ENCODE measurements at regions not wholly inside any gene's neighbourhood (a gene's known extent, or its start where the extent isn't known, plus 50 kb on each side); places are given as distances from the start of the nearest gene placed in this dataset.
"Not testable (repeated sequence)": the region's sequence is repeated elsewhere in the genome, so short reads cannot be mapped to it uniquely, and the experiment has no call there.

DNA sequence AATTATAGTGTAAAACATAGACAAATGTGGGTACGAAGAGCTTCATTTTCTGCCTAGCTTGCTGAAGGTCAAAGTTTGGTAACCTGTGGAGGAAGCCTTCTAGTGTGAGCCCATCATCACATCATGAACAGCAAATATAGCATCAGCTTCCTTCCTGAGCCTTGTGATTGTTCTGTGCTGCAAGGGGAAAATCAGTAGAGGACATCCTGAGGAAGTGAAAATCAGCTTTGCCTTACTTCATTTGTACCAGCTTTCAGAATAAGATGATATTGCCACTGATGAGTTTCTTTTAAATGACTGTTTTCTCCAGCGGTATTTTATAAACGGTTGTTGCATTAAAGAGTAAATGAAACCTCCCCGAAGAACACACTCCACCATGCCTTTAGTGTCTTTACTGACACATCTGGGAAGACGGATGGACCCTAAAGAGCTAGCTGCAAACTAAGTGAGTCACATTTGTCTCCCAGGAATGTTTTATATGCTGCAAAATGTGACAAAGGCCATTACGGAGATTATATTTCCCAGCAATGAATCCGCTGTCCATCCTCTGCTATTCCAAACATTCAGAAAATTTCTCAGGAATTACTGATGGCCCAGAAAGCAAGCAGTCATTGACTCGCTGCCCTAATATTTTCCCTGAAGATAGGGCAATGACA, 1272.8 kb downstream of the SUCLG1 start:
- H3K27ac Mint-ChIP-seq (ENCODE audit: unreplicated experiment) = no peak overlapping the region
- no peaks in the 10 kb centered on the region for H3K9me3 Mint-ChIP-seq (ENCODE audit: low read depth)
- TF ChIP-seq CTCF (IDR thresholded peaks at IDR 0.05) = no peak
- H3K36me3 Mint-ChIP-seq (ENCODE audit: low read depth) = no peaks in the 10 kb centered on the region
- no peak for DNase-seq (ENCODE audit: low spot score)
- no peaks in the 10 kb centered on the region for H3K4me1 Mint-ChIP-seq (ENCODE audit: low read depth)
- no peak overlapping the region for H3K4me3 Mint-ChIP-seq (ENCODE audit: unreplicated experiment)
- H3K27me3 Mint-ChIP-seq (ENCODE audit: low read depth) = no peaks in the 10 kb centered on the region

DNA sequence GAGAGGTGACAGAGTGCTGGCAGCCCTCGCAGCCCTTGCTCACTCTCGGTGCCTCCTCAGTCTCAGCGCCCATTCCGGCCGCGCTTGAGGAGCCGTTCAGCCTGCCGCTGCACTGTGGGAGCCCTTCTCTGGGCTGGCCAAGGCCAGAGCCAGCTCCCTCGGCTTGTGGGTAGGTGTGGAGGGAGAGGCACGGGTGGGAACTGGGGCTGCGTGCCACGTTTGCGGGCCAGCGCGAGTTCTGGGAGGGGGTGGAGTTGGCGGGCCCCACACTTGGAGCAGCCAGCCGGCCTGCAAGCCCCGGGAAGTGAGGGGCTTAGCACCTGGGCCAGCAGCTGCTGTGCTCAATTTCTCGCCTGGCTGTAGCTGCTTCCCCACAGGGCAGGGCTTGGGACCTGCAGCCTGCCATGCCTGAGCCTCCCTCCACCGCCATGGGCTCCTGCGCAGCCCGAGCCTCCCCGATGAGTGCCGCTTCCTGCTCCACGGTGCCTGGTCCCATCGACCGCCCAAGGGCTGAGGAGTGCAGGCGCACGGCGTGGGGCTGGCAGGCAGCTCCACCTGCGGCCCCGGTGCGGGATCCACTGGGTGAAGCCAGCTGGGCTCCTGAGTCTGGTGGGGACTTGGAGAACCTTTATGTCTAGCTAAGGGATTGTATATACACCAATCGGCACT, 1278.1 kb downstream of the SUCLG1 start:
- not testable (repeated sequence) for DNase-seq (ENCODE audit: low spot score); H3K4me3 Mint-ChIP-seq (ENCODE audit: unreplicated experiment); H3K9me3 Mint-ChIP-seq (ENCODE audit: low read depth); H3K27ac Mint-ChIP-seq (ENCODE audit: unreplicated experiment); H3K4me1 Mint-ChIP-seq (ENCODE audit: low read depth); H3K36me3 Mint-ChIP-seq (ENCODE audit: low read depth); H3K27me3 Mint-ChIP-seq (ENCODE audit: low read depth)

GRCh38 chr2:83176539-83176938, 1282.5 kb downstream of the SUCLG1 start:
- peaks cover 4% of the 10 kb centered on the region for H3K27me3 Mint-ChIP-seq (ENCODE audit: low read depth)
- no peak overlapping the region for H3K27ac Mint-ChIP-seq (ENCODE audit: unreplicated experiment)
- TF ChIP-seq CTCF (IDR thresholded peaks at IDR 0.05) = no peak
- H3K36me3 Mint-ChIP-seq (ENCODE audit: low read depth) = no peaks in the 10 kb centered on the region
- H3K9me3 Mint-ChIP-seq (ENCODE audit: low read depth) = peaks cover 8% of the 10 kb centered on the region
- H3K4me1 Mint-ChIP-seq (ENCODE audit: low read depth) = no peaks in the 10 kb centered on the region
- no peak for DNase-seq (ENCODE audit: low spot score)
- no peak overlapping the region for H3K4me3 Mint-ChIP-seq (ENCODE audit: unreplicated experiment)

DNA sequence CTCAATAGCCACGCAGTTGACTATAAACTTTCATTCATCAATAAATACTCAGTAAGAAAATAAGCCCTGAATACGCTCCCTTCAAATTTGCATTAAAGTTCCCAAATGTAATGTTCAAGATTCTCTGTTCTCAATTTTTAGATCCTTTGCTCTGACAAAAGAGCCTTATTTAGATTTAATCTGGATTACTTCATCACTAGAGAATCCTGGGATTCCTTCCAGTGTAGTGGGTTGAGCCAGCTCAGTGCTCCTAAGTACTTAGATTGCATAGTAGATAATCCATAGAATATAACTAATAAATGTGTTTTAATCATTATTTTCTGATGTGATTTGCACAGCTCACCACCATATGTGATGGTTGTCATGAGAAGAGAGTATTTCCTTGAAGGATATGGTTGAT, 1286.2 kb downstream of the SUCLG1 start:
- H3K36me3 Mint-ChIP-seq (ENCODE audit: low read depth) = no peaks in the 10 kb centered on the region
- peaks cover 7% of the 10 kb centered on the region for H3K9me3 Mint-ChIP-seq (ENCODE audit: low read depth)
- no peak for TF ChIP-seq CTCF (IDR thresholded peaks at IDR 0.05)
- H3K27ac Mint-ChIP-seq (ENCODE audit: unreplicated experiment) = no peak overlapping the region
- H3K4me3 Mint-ChIP-seq (ENCODE audit: unreplicated experiment) = no peak overlapping the region
- no peak for DNase-seq (ENCODE audit: low spot score)
- no peaks in the 10 kb centered on the region for H3K4me1 Mint-ChIP-seq (ENCODE audit: low read depth)
- peaks cover 11% of the 10 kb centered on the region for H3K27me3 Mint-ChIP-seq (ENCODE audit: low read depth)

GRCh38 chr2:83168377-83168776, 1290.7 kb downstream of the SUCLG1 start:
- Mint-ChIP-seq H3K27me3 (ENCODE audit: low read depth) (peaks cover 8% of the 10 kb centered on the region), H3K4me3 (ENCODE audit: unreplicated experiment) (no peak overlapping the region), H3K9me3 (ENCODE audit: low read depth) (no peaks in the 10 kb centered on the region), H3K4me1 (ENCODE audit: low read depth) (no peaks in the 10 kb centered on the region), H3K27ac (ENCODE audit: unreplicated experiment) (no peak overlapping the region), H3K36me3 (ENCODE audit: low read depth) (no peaks in the 10 kb centered on the region)
- no peak for TF ChIP-seq CTCF (IDR thresholded peaks at IDR 0.05)
- no peak for DNase-seq (ENCODE audit: low spot score)

GRCh38 chr2:83162421-83162820, 1296.7 kb downstream of the SUCLG1 start:
- DNase-seq (ENCODE audit: low spot score) = no peak
- H3K27ac Mint-ChIP-seq (ENCODE audit: unreplicated experiment) = no peak overlapping the region
- H3K36me3 Mint-ChIP-seq (ENCODE audit: low read depth) = no peaks in the 10 kb centered on the region
- H3K27me3 Mint-ChIP-seq (ENCODE audit: low read depth) = no peaks in the 10 kb centered on the region
- TF ChIP-seq CTCF (IDR thresholded peaks at IDR 0.05) = no peak
- H3K9me3 Mint-ChIP-seq (ENCODE audit: low read depth) = no peaks in the 10 kb centered on the region
- H3K4me1 Mint-ChIP-seq (ENCODE audit: low read depth) = no peaks in the 10 kb centered on the region
- H3K4me3 Mint-ChIP-seq (ENCODE audit: unreplicated experiment) = no peak overlapping the region

Measured in chondrocyte (in vitro differentiated cells).